Neuronal stem cell (in vitro differentiated cells): ENCODE measurements at regions not wholly inside any gene's neighbourhood (a gene's known extent, or its start where the extent isn't known, plus 50 kb on each side); places are given as distances from the start of the nearest gene placed in this dataset.

ENCODE experiments used
- DNase-seq: peaks from one replicate; pipeline ENCODE4 v3.0.0-alpha.2; 2013; ENCODE audit warnings: low spot score
- H2AFZ ChIP-seq: one replicate; pipeline ENCODE4 v1.6.1; 2013; ENCODE audit warnings: mild to moderate bottlenecking, low read length, inconsistent platforms
- H2AK5ac ChIP-seq: 2 replicates; pipeline ENCODE4 v1.6.1; 2013; ENCODE audit warnings: low read depth, mild to moderate bottlenecking, inconsistent platforms, low read length, moderate library complexity, mixed read lengths
- H2BK120ac ChIP-seq: 2 replicates; pipeline ENCODE4 v1.6.1; 2013; ENCODE audit warnings: low read depth, mild to moderate bottlenecking, inconsistent platforms, low read length, moderate library complexity, mixed read lengths
- H2BK12ac ChIP-seq: one replicate; pipeline ENCODE4 v1.6.1; 2013; ENCODE audit warnings: low read length, inconsistent platforms
- H2BK15ac ChIP-seq: 2 replicates; pipeline ENCODE4 v1.6.1; 2013; ENCODE audit warnings: mild to moderate bottlenecking, low read length, inconsistent platforms, mixed read lengths
- H2BK5ac ChIP-seq: one replicate; pipeline ENCODE4 v1.6.1; 2013; ENCODE audit warnings: inconsistent platforms, mild to moderate bottlenecking, low read length, moderate library complexity
- H3K14ac ChIP-seq: one replicate; pipeline ENCODE4 v1.6.1; 2013; ENCODE audit warnings: low read length, inconsistent platforms
- H3K18ac ChIP-seq: 2 replicates; pipeline ENCODE4 v1.6.1; 2013; ENCODE audit warnings: low read length, inconsistent platforms
- H3K23ac ChIP-seq: 2 replicates; pipeline ENCODE4 v1.6.1; 2013; ENCODE audit warnings: low read depth, mild to moderate bottlenecking, mixed read lengths, low read length, inconsistent platforms; ENCODE audit not compliant: poor library complexity
- H3K27ac ChIP-seq: replicated peaks from 3 replicates; pipeline ENCODE4 v1.5.1; 2013; ENCODE audit warnings: low read length, inconsistent platforms
- H3K27me3 ChIP-seq, 3 experiments: 2 replicates each; pipeline ENCODE4 v1.6.1; 2013; ENCODE audit warnings: low read length in 3 of 3, mild to moderate bottlenecking in 2 of 3, inconsistent platforms in 1 of 3, low read depth in 1 of 3, mixed read lengths in 1 of 3, moderate library complexity in 1 of 3; ENCODE audit not compliant: control insufficient read depth in 3 of 3, insufficient read depth in 3 of 3
- H3K36me3 ChIP-seq, 2 donors: replicated peaks in 1 of 2; 2 replicates each; pipeline ENCODE4 v1.6.1; 2013; ENCODE audit warnings: low read length in 2 of 2; ENCODE audit not compliant: control insufficient read depth in 2 of 2, insufficient read depth in 2 of 2
- H3K4ac ChIP-seq: 2 replicates; pipeline ENCODE4 v1.6.1; 2013; ENCODE audit warnings: inconsistent platforms, mild to moderate bottlenecking, low read length, moderate library complexity
- H3K4me1 ChIP-seq, 2 donors: 1 replicate in 1 of 2; 2 replicates in 1 of 2; pipeline ENCODE4 v1.6.1; 2013; ENCODE audit warnings: low read length in 2 of 2, low read depth in 1 of 2; ENCODE audit not compliant: control insufficient read depth in 2 of 2, insufficient read depth in 1 of 2
- H3K4me2 ChIP-seq: one replicate; pipeline ENCODE4 v1.6.1; 2013; ENCODE audit warnings: mild to moderate bottlenecking, low read length, inconsistent platforms; ENCODE audit not compliant: insufficient read depth, poor library complexity, severe bottlenecking
- H3K4me3 ChIP-seq, 2 donors: 2 replicates each; pipeline ENCODE4 v1.5.1; 2013; ENCODE audit warnings: low read length in 2 of 2, mild to moderate bottlenecking in 2 of 2, inconsistent platforms in 1 of 2, moderate library complexity in 1 of 2
- H3K79me1 ChIP-seq: one replicate; pipeline ENCODE4 v1.6.1; 2013; ENCODE audit warnings: low read depth, mild to moderate bottlenecking, inconsistent platforms, low read length, moderate library complexity
- H3K9ac ChIP-seq: one replicate; pipeline ENCODE4 v1.6.1; 2013; ENCODE audit warnings: mild to moderate bottlenecking, low read depth, low read length, inconsistent platforms; ENCODE audit not compliant: poor library complexity
- H3K9me3 ChIP-seq, 2 donors: replicated peaks in 1 of 2; 2 replicates each; pipeline versions ENCODE3 to v1.6.1; 2013; ENCODE audit warnings: low read length in 2 of 2, mild to moderate bottlenecking in 2 of 2, inconsistent platforms in 1 of 2, low read depth in 1 of 2, mixed read lengths in 1 of 2, moderate library complexity in 1 of 2; ENCODE audit not compliant: control insufficient read depth in 2 of 2, insufficient read depth in 1 of 2
- H4K8ac ChIP-seq: one replicate; pipeline ENCODE4 v1.6.1; 2013; ENCODE audit warnings: low read depth, mild to moderate bottlenecking, inconsistent platforms, low read length, moderate library complexity
- H4K91ac ChIP-seq: one replicate; pipeline ENCODE4 v1.6.1; 2013; ENCODE audit warnings: low read length, low read depth, mild to moderate bottlenecking, inconsistent platforms; ENCODE audit not compliant: poor library complexity
- WGBS, 2 donors: extraction: QIAGEN DNeasy Blood & Tissue Kit; methylation state at CpG; one replicate each; pipeline ENCODE4 v1.1.7; 2013; ENCODE audit warnings: missing lambda C conversion rate in 2 of 2, mixed read lengths in 1 of 2; ENCODE audit not compliant: insufficient read length in 2 of 2, insufficient replicate concordance in 1 of 2; ENCODE audit errors: extremely low coverage in 2 of 2; 5-methylcytosine and 5-hydroxymethylcytosine counted together

- H2AFZ ChIP-seq, result no peak overlapping the region
- H3K4me1 ChIP-seq, result peaks cover 0 to 2% of the 10 kb centered on the region in 2 donors
- H3K9me3 ChIP-seq, result peaks cover 0 to 2% of the 10 kb centered on the region in 2 donors
- no peak overlapping the region for H3K27ac ChIP-seq
- no peak overlapping the region for H2BK12ac ChIP-seq
- H3K36me3 ChIP-seq, result no peaks in the 10 kb centered on the region
- no peak overlapping the region for H2BK120ac ChIP-seq
- H3K4ac ChIP-seq, result no peak overlapping the region
- H3K4me2 ChIP-seq, result no peak overlapping the region
- WGBS, 2 donors, result no CpG with 5 or more reads among the region's 2 CpGs
- H3K27me3 ChIP-seq, result peaks cover 0 to 4% (median 0%) of the 10 kb centered on the region in 3 experiments
- H3K4me3 ChIP-seq, result no peak overlapping the region
- no peak overlapping the region for H3K18ac ChIP-seq
- H3K14ac ChIP-seq, result no peak overlapping the region
- H4K91ac ChIP-seq, result no peak overlapping the region
- no peak overlapping the region for H3K9ac ChIP-seq
- no peaks in the 10 kb centered on the region for H3K79me1 ChIP-seq
- H2BK15ac ChIP-seq, result no peak overlapping the region
- H2AK5ac ChIP-seq, result no peak overlapping the region
- DNase-seq, result no peak
- H3K23ac ChIP-seq, result no peak overlapping the region
- no peak overlapping the region for H4K8ac ChIP-seq
- no peak overlapping the region for H2BK5ac ChIP-seq
These were observed 58.8 kb upstream of the MKLN1 start for GRCh38 chr7:131268906-131269305.

- Histone ChIP-seq H4K8ac (no peak overlapping the region), H3K36me3 (no peaks in the 10 kb centered on the region), H3K4me1 (no peaks in the 10 kb centered on the region), H3K14ac (no peak overlapping the region), H3K4ac (no peak overlapping the region), H2AK5ac (no peak overlapping the region), H3K27ac (no peak overlapping the region), H2BK120ac (no peak overlapping the region), H3K4me3 (no peak overlapping the region), H3K18ac (no peak overlapping the region), H3K4me2 (no peak overlapping the region), H3K23ac (no peak overlapping the region), H3K27me3 (peaks cover 0 to 4% (median 0%) of the 10 kb centered on the region in 3 experiments), H2BK15ac (no peak overlapping the region), H3K9ac (no peak overlapping the region), H3K9me3 (peaks cover 0 to 2% of the 10 kb centered on the region in 2 donors), H2AFZ (no peak overlapping the region), H4K91ac (no peak overlapping the region), H2BK5ac (no peak overlapping the region), H3K79me1 (no peaks in the 10 kb centered on the region), H2BK12ac (no peak overlapping the region)
- DNase-seq, result no peak
- WGBS, 2 donors, result no CpG with 5 or more reads among the region's 1 CpG
These were observed 55.6 kb upstream of the MKLN1 start for GRCh38 chr7:131272086-131272485.

GRCh38 chr7:131274986-131275385 is 52.7 kb upstream of the MKLN1 start:
- no peak overlapping the region for H2BK15ac ChIP-seq
- WGBS, 2 donors, result no CpG with 5 or more reads among the region's 2 CpGs
- no peak overlapping the region for H2AFZ ChIP-seq
- H4K91ac ChIP-seq, result no peak overlapping the region
- no peak overlapping the region for H2AK5ac ChIP-seq
- H3K4me2 ChIP-seq, result no peak overlapping the region
- H3K9ac ChIP-seq, result no peak overlapping the region
- H2BK12ac ChIP-seq, result no peak overlapping the region
- no peak overlapping the region for H4K8ac ChIP-seq
- H2BK120ac ChIP-seq, result no peak overlapping the region
- no peak overlapping the region for H2BK5ac ChIP-seq
- H3K23ac ChIP-seq, result no peak overlapping the region
- H3K27me3 ChIP-seq, result peaks cover 0 to 4% (median 0%) of the 10 kb centered on the region in 3 experiments
- no peaks in the 10 kb centered on the region for H3K36me3 ChIP-seq
- H3K9me3 ChIP-seq, result no peaks in the 10 kb centered on the region
- no peak for DNase-seq
- H3K4me3 ChIP-seq, result no peak overlapping the region
- H3K27ac ChIP-seq, result no peak overlapping the region
- no peak overlapping the region for H3K14ac ChIP-seq
- H3K79me1 ChIP-seq, result no peaks in the 10 kb centered on the region
- H3K18ac ChIP-seq, result no peak overlapping the region
- H3K4ac ChIP-seq, result no peak overlapping the region
- no peaks in the 10 kb centered on the region for H3K4me1 ChIP-seq

- Histone ChIP-seq H3K9me3 (no peaks in the 10 kb centered on the region), H3K9ac (no peak overlapping the region), H3K4me2 (no peak overlapping the region), H3K14ac (no peak overlapping the region), H3K23ac (no peak overlapping the region), H2AK5ac (no peak overlapping the region), H3K36me3 (no peaks in the 10 kb centered on the region), H2AFZ (no peak overlapping the region), H3K79me1 (no peaks in the 10 kb centered on the region), H2BK15ac (no peak overlapping the region), H2BK12ac (no peak overlapping the region), H2BK120ac (no peak overlapping the region), H3K27ac (no peak overlapping the region), H3K27me3 (peaks cover 0 to 4% (median 0%) of the 10 kb centered on the region in 3 experiments), H3K4me3 (no peak overlapping the region), H4K91ac (no peak overlapping the region), H3K18ac (no peak overlapping the region), H4K8ac (no peak overlapping the region), H2BK5ac (no peak overlapping the region), H3K4ac (no peak overlapping the region), H3K4me1 (no peaks in the 10 kb centered on the region)
- WGBS, 2 donors, result no CpG with 5 or more reads among the region's 5 CpGs
- DNase-seq, result no peak
These were observed 51.5 kb upstream of the MKLN1 start for GRCh38 chr7:131276190-131276589.
